H9 (cell line): ENCODE measurements at regions not wholly inside any gene's neighbourhood (a gene's known extent, or its start where the extent isn't known, plus 50 kb on each side); places are given as distances from the start of the nearest gene placed in this dataset.

Source experiments
- DNase-seq: peaks from one replicate; pipeline ENCODE4 v3.0.0-alpha.2; 2017
- H2AFZ ChIP-seq: one replicate; pipeline ENCODE4 v1.6.1; 2013; ENCODE audit warnings: mild to moderate bottlenecking, low read length, control low read depth, moderate library complexity
- H2AK5ac ChIP-seq: 2 replicates; pipeline ENCODE4 v1.6.1; 2013; ENCODE audit warnings: low read length, control low read depth, mixed read lengths; ENCODE audit not compliant: insufficient read length
- H2BK120ac ChIP-seq: one replicate; pipeline ENCODE4 v1.6.1; 2013; ENCODE audit warnings: low read depth, mild to moderate bottlenecking, low read length, control low read depth, inconsistent platforms; ENCODE audit not compliant: poor library complexity, severe bottlenecking
- H2BK12ac ChIP-seq: 2 replicates; pipeline ENCODE4 v1.6.1; 2013; ENCODE audit warnings: low read length, control low read depth, mixed read lengths, low read depth; ENCODE audit not compliant: insufficient read length
- H2BK15ac ChIP-seq: 2 replicates; pipeline ENCODE4 v1.6.1; 2013; ENCODE audit warnings: low read depth, low read length, control low read depth
- H2BK20ac ChIP-seq: one replicate; pipeline ENCODE4 v1.6.1; 2013; ENCODE audit warnings: low read depth, mild to moderate bottlenecking, low read length, control low read depth, inconsistent platforms; ENCODE audit not compliant: poor library complexity, severe bottlenecking
- H2BK5ac ChIP-seq: 2 replicates; pipeline ENCODE4 v1.6.1; 2013; ENCODE audit warnings: low read length, control low read depth, mixed read lengths; ENCODE audit not compliant: insufficient read length
- H3K14ac ChIP-seq: 2 replicates; pipeline ENCODE4 v1.6.1; 2013; ENCODE audit warnings: low read length, control low read depth; ENCODE audit not compliant: insufficient read depth
- H3K18ac ChIP-seq: 2 replicates; pipeline ENCODE4 v1.6.1; 2013; ENCODE audit warnings: low read depth, mild to moderate bottlenecking, mixed read lengths, low read length, control low read depth; ENCODE audit not compliant: insufficient read length
- H3K23ac ChIP-seq: 2 replicates; pipeline ENCODE4 v1.6.1; 2013; ENCODE audit warnings: low read length, control low read depth, mixed read lengths, low read depth; ENCODE audit not compliant: insufficient read length
- H3K23me2 ChIP-seq: 2 replicates; pipeline ENCODE4 v1.6.1; 2013; ENCODE audit warnings: low read depth, mild to moderate bottlenecking, mixed read lengths, low read length, control low read depth; ENCODE audit not compliant: insufficient read length, poor library complexity, severe bottlenecking
- H3K27ac ChIP-seq: 2 replicates; pipeline ENCODE4 v1.5.1; 2013; ENCODE audit warnings: low read length, control low read depth, mixed read lengths, low read depth; ENCODE audit not compliant: insufficient read length
- H3K27me3 ChIP-seq: 2 replicates; pipeline ENCODE4 v1.6.1; 2013; ENCODE audit warnings: low read length, control low read depth, inconsistent platforms; ENCODE audit not compliant: insufficient read depth
- H3K4ac ChIP-seq: 2 replicates; pipeline ENCODE4 v1.6.1; 2013; ENCODE audit warnings: low read depth, mild to moderate bottlenecking, control low read depth, inconsistent platforms, low read length, moderate library complexity
- H3K4me1 ChIP-seq: 2 replicates; pipeline ENCODE4 v1.6.1; 2013; ENCODE audit warnings: low read length, control low read depth, inconsistent platforms; ENCODE audit not compliant: insufficient read depth
- H3K4me2 ChIP-seq: 2 replicates; pipeline ENCODE4 v1.6.1; 2013; ENCODE audit warnings: low read length, control low read depth, mixed read lengths; ENCODE audit not compliant: insufficient read length, insufficient read depth
- H3K56ac ChIP-seq: 2 replicates; pipeline ENCODE4 v1.6.1; 2013; ENCODE audit warnings: low read depth, mild to moderate bottlenecking, mixed read lengths, low read length, control low read depth; ENCODE audit not compliant: insufficient read length
- H3K79me1 ChIP-seq: 2 replicates; pipeline ENCODE4 v1.6.1; 2013; ENCODE audit warnings: low read depth, mild to moderate bottlenecking, moderate library complexity, low read length, control low read depth, inconsistent platforms; ENCODE audit not compliant: insufficient read depth, poor library complexity, severe bottlenecking
- H3K79me2 ChIP-seq: 2 replicates; pipeline ENCODE4 v1.6.1; 2013; ENCODE audit warnings: low read length, control low read depth, inconsistent platforms; ENCODE audit not compliant: insufficient read depth
- H3K9ac ChIP-seq: 2 replicates; pipeline ENCODE4 v1.6.1; 2013; ENCODE audit warnings: low read length, control low read depth, mixed read lengths; ENCODE audit not compliant: insufficient read length; ENCODE audit errors: extremely low read depth
- H3K9me3 ChIP-seq: one replicate; pipeline ENCODE4 v1.6.1; 2013; ENCODE audit warnings: low read depth, low read length, inconsistent platforms; ENCODE audit not compliant: control insufficient read depth
- H3T11ph ChIP-seq: one replicate; pipeline ENCODE4 v1.6.1; 2013; ENCODE audit warnings: mild to moderate bottlenecking, low read length, control low read depth, inconsistent platforms
- H4K20me1 ChIP-seq: one replicate; pipeline ENCODE4 v1.6.1; 2013; ENCODE audit not compliant: control insufficient read depth, insufficient read length, insufficient read depth
- H4K5ac ChIP-seq: 2 replicates; pipeline ENCODE4 v1.6.1; 2013; ENCODE audit warnings: low read depth, mild to moderate bottlenecking, mixed read lengths, low read length, control low read depth; ENCODE audit not compliant: insufficient read length
- H4K8ac ChIP-seq: replicated peaks from 2 replicates; pipeline ENCODE4 v1.6.1; 2013; ENCODE audit warnings: low read length, control low read depth, mixed read lengths, low read depth; ENCODE audit not compliant: insufficient read length
- H4K91ac ChIP-seq: 2 replicates; pipeline ENCODE4 v1.6.1; 2013; ENCODE audit warnings: low read depth, mild to moderate bottlenecking, moderate library complexity, mixed read lengths, low read length, control low read depth; ENCODE audit not compliant: insufficient read length
- H3K27ac Mint-ChIP-seq, 3 experiments: 2 replicates in 2 of 3; 3 replicates in 1 of 3; pipeline ENCODE4 v1.8.0; 2020 to 2021; ENCODE audit warnings: mixed read lengths in 3 of 3, mild to moderate bottlenecking in 1 of 3, moderate library complexity in 1 of 3
- H3K27me3 Mint-ChIP-seq: 2 replicates; pipeline ENCODE4 v1.8.0; 2021; ENCODE audit warnings: low read depth, mild to moderate bottlenecking, moderate library complexity, mixed read lengths
- H3K36me3 Mint-ChIP-seq, 3 experiments: 2 replicates in 2 of 3; 3 replicates in 1 of 3; pipeline ENCODE4 v1.8.0; 2020 to 2021; ENCODE audit warnings: low read depth in 3 of 3, mixed read lengths in 3 of 3; ENCODE audit not compliant: insufficient read depth in 1 of 3
- H3K4me1 Mint-ChIP-seq, 2 experiments: 2 replicates each; pipeline ENCODE4 v1.8.0; 2020; ENCODE audit warnings: mixed read lengths in 2 of 2
- H3K4me3 Mint-ChIP-seq, 2 experiments: 2 replicates in 1 of 2; 3 replicates in 1 of 2; pipeline ENCODE4 v1.8.0; 2020 to 2021; ENCODE audit warnings: mild to moderate bottlenecking in 2 of 2, mixed read lengths in 2 of 2, moderate library complexity in 1 of 2
- H3K9me3 Mint-ChIP-seq, 2 experiments: 2 replicates in 1 of 2; 3 replicates in 1 of 2; pipeline ENCODE4 v1.8.0; 2020; ENCODE audit warnings: mild to moderate bottlenecking in 2 of 2, mixed read lengths in 2 of 2, moderate library complexity in 1 of 2
- CTCF ChIP-seq: fragments of 200-600 bp; sonication (generic); conservative IDR thresholded peaks from 3 replicates; pipeline ENCODE4 v1.8.0; 2021; ENCODE audit warnings: antibody characterized with exemption, mild to moderate bottlenecking
- WGBS: extraction: QIAGEN DNeasy Blood & Tissue Kit; methylation state at CpG from one replicate; pipeline ENCODE4 v1.1.7; 2013; ENCODE audit warnings: missing lambda C conversion rate, low lambda C conversion rate, mixed read lengths; ENCODE audit not compliant: insufficient read length; ENCODE audit errors: extremely low coverage; 5-methylcytosine and 5-hydroxymethylcytosine counted together

GRCh38 chr5:98454904-98455303 is 318.6 kb upstream of the RGMB start:
- no peak overlapping the region for H2BK12ac ChIP-seq
- no peak for DNase-seq
- H3K27me3 ChIP-seq, result no peaks in the 10 kb centered on the region
- no peak overlapping the region for H4K5ac ChIP-seq
- no peak overlapping the region for H2BK120ac ChIP-seq
- H3K79me1 ChIP-seq, result no peaks in the 10 kb centered on the region
- H3K27me3 Mint-ChIP-seq, result no peaks in the 10 kb centered on the region
- no peak overlapping the region for H3K27ac Mint-ChIP-seq
- no peak overlapping the region for H3K4me2 ChIP-seq
- no peaks in the 10 kb centered on the region for H3K4me1 ChIP-seq
- H2BK15ac ChIP-seq, result no peak overlapping the region
- no peaks in the 10 kb centered on the region for H3K36me3 Mint-ChIP-seq
- no peak overlapping the region for H2BK20ac ChIP-seq
- no peak overlapping the region for H3T11ph ChIP-seq
- H4K91ac ChIP-seq, result no peak overlapping the region
- TF ChIP-seq CTCF, result no peak
- H3K4me3 Mint-ChIP-seq, result no peak overlapping the region
- no peak overlapping the region for H2AK5ac ChIP-seq
- no CpG with 5 or more reads among the region's 4 CpGs for WGBS
- H2AFZ ChIP-seq, result no peak overlapping the region
- H3K9me3 ChIP-seq, result no peaks in the 10 kb centered on the region
- H3K9me3 Mint-ChIP-seq, result no peaks in the 10 kb centered on the region; a peak in 2 of 5 replicates
- H3K23me2 ChIP-seq, result no peaks in the 10 kb centered on the region
- H2BK5ac ChIP-seq, result no peak overlapping the region
- H4K20me1 ChIP-seq, result no peaks in the 10 kb centered on the region
- H3K56ac ChIP-seq, result no peak overlapping the region
- no peak overlapping the region for H3K4ac ChIP-seq
- H3K23ac ChIP-seq, result no peak overlapping the region
- H4K8ac ChIP-seq, result no peak overlapping the region
- H3K18ac ChIP-seq, result no peak overlapping the region
- no peak overlapping the region for H3K27ac ChIP-seq
- H3K9ac ChIP-seq, result no peak overlapping the region
- no peaks in the 10 kb centered on the region for H3K79me2 ChIP-seq
- no peaks in the 10 kb centered on the region for H3K4me1 Mint-ChIP-seq
- no peak overlapping the region for H3K14ac ChIP-seq
